ENCODE measurements at regions not wholly inside any gene's neighbourhood (a gene's known extent, or its start where the extent isn't known, plus 50 kb on each side); places are given as distances from the start of the nearest gene placed in this dataset.
"Not testable (repeated sequence)": the region's sequence is repeated elsewhere in the genome, so short reads cannot be mapped to it uniquely, and the experiment has no call there.

- FAIRE-seq: no peak
Observed at GRCh38 chr2:82411071-82411470, 2048.0 kb downstream of the SUCLG1 start.

- no peak for FAIRE-seq
Observed at GRCh38 chr2:82395531-82395930, 2063.5 kb downstream of the SUCLG1 start.

DNA sequence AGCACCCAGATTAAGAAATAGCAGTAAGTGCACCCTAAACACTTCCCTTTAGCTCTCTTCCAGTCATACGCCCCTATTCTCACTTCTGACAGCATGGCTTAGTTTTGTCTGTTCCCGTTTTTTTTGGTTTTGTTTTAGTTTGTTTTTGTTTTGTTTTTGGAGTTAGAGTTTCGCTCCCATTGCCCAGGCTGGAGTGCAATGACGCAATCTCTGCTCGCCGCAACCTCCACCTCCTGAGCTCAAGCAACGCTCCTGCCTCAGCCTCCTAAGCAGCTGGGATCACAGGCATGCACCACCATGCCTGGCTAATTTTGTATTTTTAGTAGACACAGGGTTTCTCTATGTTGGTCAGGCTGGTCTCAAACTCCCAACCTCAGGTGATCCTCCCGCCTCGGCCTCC is 2067.7 kb downstream of the SUCLG1 start:
- FAIRE-seq: no peak

DNA sequence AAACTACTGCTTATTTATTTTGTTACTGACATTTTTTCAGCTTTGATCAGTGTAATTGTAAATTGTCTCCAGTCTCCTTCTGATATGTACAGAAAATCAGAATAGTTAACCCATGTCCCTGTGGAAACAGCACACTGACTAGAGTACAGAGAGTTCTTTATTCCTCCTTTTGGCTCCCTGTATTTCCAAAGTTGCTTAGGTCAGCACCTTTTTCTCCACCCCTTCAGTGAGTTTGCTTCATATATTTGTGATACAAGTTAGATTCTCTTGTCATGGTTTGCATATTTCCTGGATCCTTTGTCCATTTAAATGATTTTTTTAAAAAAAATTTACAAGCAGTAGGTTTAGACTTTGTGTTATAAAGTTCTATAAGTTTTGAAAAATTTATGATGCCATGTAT is 2051.1 kb upstream of the LRRTM1 start:
- FAIRE-seq: no peak

DNA sequence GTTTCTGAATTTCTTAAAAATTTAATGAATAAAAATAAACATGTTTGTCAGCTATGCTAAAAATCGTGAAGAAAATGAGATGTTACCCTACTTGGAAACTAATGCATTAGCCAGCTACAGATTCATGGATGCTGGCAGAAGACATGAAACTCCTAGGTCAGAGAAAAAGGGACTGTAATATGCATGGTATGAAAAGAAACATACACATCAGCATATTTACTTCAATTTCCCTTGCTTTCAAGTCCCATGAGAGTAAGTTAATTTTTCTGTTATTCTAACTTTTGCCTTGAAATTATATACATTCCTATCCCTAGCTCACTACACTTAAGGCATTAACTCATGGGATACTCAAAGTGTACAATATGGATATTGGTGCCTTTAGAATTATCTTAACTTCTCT is 2041.4 kb upstream of the LRRTM1 start:
- FAIRE-seq: no peak

- FAIRE-seq: no peak
Observed at GRCh38 chr2:82344670-82345069, 2040.1 kb upstream of the LRRTM1 start.

DNA sequence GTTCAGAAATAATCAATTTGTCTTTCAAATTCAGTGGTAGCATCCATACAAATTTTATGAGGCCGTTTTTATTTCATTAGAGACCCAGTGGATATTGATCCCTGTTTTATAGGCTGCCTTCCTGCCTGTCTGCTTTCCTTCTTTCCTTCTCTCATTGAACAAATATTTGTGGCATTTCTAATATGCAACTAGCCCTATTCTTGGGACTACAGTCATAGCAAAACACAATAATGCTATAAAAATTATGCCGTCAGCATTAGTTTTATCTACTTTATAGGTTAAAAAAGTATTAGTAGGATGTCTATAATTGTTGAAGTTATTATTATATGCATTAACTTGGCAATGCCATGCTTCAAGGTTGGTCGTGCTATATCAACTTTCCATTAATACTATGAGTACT is 2037.8 kb upstream of the LRRTM1 start:
- no peak for FAIRE-seq

DNA sequence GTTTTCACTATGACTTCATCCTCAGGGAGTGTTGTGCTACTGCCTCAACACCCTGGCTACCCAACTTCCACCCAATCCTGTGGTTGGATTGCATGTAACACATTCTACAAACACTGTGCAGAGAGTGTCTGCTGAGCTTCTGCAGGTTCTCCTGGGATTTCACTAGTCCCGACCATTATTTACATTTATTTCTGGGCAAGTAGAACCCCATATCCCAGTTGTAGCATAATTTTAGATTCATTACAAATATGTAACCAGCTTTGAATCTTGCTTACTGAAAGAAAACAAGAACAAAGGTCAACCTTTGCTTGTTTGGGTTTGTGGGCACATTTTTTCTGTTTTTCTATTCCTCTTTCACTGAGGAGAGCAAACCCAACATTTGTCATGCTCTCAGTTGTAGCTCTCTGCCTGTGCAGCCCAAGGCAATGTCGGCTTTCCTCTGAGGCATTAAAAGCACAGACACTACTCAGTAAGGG is 2036.1 kb upstream of the LRRTM1 start:
- FAIRE-seq: no peak

DNA sequence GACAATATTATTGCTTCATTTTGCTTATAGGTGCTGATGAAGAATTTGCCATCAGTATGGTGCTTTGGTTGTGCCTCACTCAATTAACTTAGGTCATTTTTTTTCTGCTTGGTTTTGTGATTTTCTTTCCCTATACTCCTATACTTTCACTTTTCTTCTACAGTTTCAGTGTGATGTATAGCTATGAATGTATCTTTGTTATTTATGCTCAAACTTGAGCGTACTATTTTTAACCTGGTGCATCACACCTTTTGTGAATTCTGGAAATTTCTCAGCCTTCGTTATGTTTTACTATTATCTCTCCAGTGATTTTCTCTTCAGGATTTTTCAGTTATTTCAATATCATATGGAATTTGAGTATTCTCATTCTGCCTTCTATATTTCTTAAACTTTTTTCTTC is 2035.3 kb upstream of the LRRTM1 start:
- no peak for FAIRE-seq

DNA sequence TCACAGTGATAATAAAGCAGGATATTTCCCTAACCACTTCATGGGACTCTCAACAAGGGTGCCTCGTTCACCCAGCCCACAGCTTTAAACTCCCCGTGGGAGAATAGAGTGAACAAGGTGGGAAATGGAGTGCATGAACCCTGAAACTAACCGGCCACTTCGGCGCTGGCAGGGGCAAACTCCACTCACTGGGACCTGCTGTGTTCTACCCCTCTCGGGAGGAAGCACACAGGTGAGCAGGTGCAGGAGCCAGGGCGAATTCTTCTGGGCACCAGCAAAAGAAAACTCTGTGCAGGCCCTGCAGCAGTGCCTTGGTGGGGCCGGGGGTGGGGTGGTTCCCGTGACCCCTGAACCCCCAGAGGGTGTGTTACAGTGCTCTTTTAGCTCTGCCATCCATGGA is 2029.1 kb upstream of the LRRTM1 start:
- no peak for FAIRE-seq

DNA sequence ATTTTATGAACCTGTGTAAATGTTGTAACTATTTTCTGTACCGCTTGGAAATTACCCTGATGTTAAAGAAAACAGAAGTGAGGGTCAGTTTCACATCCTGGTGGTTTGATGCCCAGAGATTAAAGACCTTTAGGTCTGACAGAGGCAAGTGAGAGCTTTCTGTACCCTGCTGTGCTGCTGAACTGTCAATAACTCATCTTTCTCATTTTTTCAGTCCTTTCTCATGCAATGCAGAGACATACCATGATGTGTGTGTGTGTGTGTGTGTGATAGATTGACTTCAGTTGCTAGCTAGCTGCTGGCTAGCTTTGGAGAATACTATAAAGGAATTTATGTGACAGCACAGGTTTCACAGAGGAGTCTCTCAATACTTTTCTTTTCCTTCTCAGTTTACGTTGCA is 2025.6 kb upstream of the LRRTM1 start:
- FAIRE-seq: no peak

DNA sequence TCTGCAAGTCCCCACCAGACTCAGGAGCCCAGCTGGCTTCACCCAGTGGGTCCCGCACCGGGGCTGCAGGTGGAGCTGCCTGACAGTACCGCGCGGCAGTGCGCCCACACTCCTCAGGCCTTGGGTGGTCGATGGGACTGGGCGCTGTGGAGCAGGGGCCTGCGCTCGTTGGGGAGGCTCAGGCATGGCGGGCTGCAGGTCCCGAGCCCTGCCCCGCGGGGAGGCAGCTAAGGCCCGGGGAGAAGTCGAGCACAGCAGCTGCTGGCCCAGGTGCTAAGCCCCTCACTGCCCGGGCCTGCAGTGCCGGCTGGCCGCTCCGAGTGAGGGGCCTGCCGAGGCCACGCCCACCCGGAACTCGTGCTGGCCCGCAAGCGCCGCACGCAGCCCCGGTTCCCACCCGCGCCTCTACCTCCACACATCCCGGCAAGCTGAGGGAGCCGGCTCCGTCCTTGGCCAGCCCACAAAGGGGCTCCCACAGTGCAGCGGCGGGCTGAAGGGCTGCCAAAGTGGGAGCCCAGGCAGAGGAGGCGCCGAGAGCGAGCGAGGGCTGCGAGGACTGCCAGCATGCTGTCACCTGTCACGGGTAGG is 2021.7 kb upstream of the LRRTM1 start:
- FAIRE-seq: not testable (repeated sequence)

DNA sequence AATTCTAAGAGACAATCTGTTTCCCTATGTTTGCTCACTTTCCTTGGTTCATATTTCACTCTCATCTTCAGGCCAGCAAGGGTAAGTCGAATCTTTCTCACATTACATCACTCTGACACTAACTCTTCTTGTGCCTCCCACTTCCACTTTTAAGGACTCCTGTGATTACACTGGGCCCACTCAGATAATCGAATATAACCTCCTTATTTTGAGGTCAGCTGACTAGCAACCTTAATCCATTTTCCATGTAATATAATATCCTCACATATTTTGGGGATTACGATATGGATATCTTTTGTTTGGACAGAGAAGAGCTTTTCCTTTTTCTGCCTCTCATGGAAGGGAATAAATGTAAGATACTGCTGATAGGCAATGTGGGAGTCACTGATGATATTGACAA is 2015.7 kb upstream of the LRRTM1 start:
- no peak for FAIRE-seq

- FAIRE-seq: no peak
Observed at GRCh38 chr2:82317012-82317411, 2012.5 kb upstream of the LRRTM1 start.

GRCh38 chr2:82316586-82316985 is 2012.0 kb upstream of the LRRTM1 start:
- no peak for FAIRE-seq

DNA sequence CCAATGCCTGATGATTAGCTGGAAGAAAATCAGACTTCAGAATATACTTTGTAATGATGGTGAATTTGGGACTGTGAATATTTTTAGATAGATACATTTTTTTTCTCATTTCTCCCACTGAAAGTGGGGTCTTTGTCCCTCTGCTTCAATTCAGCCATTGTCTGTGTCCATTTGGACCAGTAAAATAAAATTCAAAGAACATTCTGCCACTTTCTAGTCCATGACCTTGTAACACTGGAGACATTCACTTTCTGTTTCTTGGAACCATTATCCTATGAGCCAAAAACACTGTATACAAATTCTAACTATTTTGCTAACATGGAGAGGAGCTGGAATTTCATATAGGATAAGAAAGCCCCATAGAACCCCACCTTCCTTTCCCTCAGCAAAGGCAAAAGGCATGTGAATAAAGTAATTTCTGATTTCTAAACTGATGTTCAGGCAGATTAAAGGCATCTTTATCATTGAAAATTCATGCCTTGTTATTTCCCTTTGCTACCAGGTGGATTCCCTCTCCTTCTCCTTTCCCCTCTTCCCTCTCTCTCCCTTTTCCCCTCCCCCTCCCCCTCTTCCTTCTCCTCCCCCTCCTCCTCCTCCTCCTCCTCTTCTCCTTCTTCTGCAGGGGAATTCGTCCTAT is 2010.4 kb upstream of the LRRTM1 start:
- FAIRE-seq: no peak

GRCh38 chr2:82307511-82307910 is 2003.0 kb upstream of the LRRTM1 start:
- no peak for FAIRE-seq

GRCh38 chr2:82301506-82301905 is 1997.0 kb upstream of the LRRTM1 start:
- no peak for FAIRE-seq

- no peak for FAIRE-seq
Observed at GRCh38 chr2:82289446-82289845, 1984.9 kb upstream of the LRRTM1 start.

DNA sequence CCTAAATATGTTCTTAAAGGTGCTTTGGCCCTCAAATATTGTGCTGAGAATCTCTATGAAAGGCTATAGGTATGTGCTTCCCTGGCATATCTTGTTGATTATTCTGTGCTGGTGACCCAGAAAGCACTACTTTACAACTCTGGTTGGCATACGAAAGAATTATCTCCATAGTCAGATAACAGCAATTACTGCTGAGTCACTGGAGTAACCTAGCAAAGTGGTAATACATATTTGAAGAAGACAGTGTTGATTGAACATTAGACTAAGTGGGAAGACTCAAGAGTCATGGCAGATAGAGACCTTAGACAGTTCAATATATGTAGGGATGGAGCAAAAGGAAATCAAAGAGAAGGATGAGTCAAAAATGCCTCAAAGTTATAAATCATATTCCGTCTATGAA is 1978.5 kb upstream of the LRRTM1 start:
- no peak for FAIRE-seq

DNA sequence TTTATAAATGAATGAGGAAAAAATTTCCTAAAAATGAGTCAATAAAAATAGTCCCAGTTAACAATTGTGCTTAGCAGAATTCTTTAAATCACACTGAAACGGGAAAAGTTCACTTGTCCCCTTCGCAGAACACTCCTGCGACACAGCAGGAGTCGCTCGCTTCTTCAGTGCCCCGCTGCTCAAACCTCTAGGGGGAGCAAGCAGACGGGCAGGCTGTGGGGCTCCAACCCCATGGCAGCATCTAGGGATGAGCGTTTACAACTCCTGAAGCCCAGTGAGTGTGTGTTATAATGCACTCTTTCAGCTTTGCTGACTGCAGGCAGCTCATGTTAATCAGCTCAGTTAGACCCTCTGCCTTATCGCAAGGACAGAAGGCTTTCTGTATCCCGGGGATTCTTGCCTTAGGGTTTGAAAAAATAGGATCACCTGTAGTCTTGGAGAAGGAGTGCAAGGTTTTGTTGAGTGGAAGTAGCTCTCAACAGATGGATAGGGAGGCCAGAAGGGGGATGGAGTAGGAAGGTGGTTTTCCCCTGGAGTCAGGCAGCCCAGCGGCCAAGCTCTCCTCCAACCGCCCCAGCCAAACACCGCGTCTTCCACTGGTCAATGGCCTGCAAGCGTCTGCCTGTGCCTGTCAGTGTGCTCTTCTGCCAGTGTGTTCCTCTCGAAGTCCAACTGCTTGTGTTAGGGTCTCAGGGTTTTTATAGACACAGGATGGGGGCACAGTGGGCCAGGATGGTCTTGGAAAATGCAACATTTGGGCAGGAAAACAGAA is 1977.7 kb upstream of the LRRTM1 start:
- no peak for FAIRE-seq

DNA sequence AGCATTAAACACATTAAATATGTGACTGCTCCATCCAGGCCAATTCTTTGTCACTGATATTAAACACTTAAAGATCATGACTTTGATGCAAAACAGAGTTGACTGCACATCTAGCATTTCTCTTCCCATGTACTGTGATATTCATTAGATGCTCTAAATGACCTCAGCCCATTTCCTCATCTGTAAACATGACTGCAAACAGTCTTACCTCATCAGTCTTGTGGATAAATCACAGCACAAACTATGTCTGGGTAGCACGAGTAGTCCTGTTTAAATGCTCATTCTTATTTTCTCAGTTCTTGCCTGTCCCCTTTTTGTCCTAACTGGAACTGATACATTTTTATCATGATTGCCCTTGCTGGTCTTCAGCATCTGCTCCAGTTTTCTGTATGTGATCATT is 1974.8 kb upstream of the LRRTM1 start:
- no peak for FAIRE-seq

GRCh38 chr2:82278416-82278815 is 1973.9 kb upstream of the LRRTM1 start:
- FAIRE-seq: no peak

DNA sequence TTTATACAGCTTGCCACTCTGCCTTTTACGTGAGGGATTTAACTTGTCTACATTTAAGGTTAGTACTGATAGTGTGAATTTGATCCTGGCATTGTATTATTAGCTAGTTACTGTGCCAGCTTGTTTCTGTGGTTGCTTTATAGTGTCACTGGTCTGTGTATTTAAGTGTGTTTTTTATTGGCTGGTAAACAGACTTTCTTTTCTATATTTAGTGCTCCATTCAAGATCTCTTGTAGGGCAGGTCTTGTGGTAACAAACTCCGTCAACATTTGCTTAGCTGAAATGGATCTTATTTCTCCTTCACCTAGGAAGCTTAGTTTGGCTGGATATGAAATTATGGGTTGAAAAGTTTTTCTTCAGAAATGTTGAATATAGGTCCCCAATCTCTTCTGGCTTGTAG is 1971.0 kb upstream of the LRRTM1 start:
- FAIRE-seq: no peak

Measured in colon (tissue), 2 donors.